Uterus (tissue), 2 donors: ENCODE measurements at regions not wholly inside any gene's neighbourhood (a gene's known extent, or its start where the extent isn't known, plus 50 kb on each side); places are given as distances from the start of the nearest gene placed in this dataset.

Source experiments
- POLR2A ChIP-seq, 2 donors: fragments of 450-650 bp; IDR thresholded peaks; one replicate each; pipeline ENCODE4 v1.6.1; 2016; ENCODE audit warnings: antibody characterized with exemption in 2 of 2, mild to moderate bottlenecking in 1 of 2, moderate library complexity in 1 of 2
- TF ChIP-seq, protein P1 (sequence below), 4 experiments: fragments of 200-600 bp in 2 of 4; fragments of 450-650 bp in 2 of 4; sonication (generic) in 2 of 4; IDR thresholded peaks; one replicate each; pipeline ENCODE4 v1.5.1; 2016 to 2019; ENCODE audit warnings: antibody characterized with exemption in 4 of 4, mild to moderate bottlenecking in 2 of 4, moderate library complexity in 1 of 4

GRCh38 chr10:123458933-123459332, 207.2 kb upstream of the GPR26 start:
- TF ChIP-seq, protein P1, sequence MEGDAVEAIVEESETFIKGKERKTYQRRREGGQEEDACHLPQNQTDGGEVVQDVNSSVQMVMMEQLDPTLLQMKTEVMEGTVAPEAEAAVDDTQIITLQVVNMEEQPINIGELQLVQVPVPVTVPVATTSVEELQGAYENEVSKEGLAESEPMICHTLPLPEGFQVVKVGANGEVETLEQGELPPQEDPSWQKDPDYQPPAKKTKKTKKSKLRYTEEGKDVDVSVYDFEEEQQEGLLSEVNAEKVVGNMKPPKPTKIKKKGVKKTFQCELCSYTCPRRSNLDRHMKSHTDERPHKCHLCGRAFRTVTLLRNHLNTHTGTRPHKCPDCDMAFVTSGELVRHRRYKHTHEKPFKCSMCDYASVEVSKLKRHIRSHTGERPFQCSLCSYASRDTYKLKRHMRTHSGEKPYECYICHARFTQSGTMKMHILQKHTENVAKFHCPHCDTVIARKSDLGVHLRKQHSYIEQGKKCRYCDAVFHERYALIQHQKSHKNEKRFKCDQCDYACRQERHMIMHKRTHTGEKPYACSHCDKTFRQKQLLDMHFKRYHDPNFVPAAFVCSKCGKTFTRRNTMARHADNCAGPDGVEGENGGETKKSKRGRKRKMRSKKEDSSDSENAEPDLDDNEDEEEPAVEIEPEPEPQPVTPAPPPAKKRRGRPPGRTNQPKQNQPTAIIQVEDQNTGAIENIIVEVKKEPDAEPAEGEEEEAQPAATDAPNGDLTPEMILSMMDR (IDR thresholded peaks at IDR 0.05): no peak
- TF ChIP-seq POLR2A (IDR thresholded peaks at IDR 0.05): no peak
